ENCODE measurements at regions not wholly inside any gene's neighbourhood (a gene's known extent, or its start where the extent isn't known, plus 50 kb on each side); places are given as distances from the start of the nearest gene placed in this dataset.
"Not testable (repeated sequence)": the region's sequence is repeated elsewhere in the genome, so short reads cannot be mapped to it uniquely, and the experiment has no call there.

DNA sequence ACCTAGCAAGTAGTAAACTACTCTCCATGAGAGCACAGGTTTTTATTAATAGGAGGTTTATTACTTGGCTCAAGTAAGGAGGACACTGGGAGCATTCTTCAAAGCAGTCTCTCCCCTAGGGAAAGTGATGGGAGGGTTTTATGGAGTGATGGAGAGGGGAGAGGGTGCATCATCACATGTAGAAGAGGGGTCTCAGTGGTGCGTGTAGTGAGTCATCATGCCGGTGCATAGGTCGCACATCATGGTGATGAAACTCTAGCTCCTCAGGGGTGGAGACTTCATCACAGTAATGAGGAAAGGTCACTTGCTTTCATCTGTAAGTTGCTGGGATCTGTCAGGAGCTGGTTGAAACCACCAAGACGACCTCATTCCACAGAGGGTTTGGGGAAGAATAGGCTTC is 210.8 kb upstream of the UBL3 start:
- Histone ChIP-seq H3K79me2 (ENCODE audit: low read length) (no peaks in the 10 kb centered on the region), H3K4me2 (ENCODE audit: low read length) (no peak overlapping the region), H4K20me1 (ENCODE audit: insufficient read depth, low read length) (no peaks in the 10 kb centered on the region), H3K9ac (ENCODE audit: low read length) (no peak overlapping the region), H3K27ac (ENCODE audit: low read length) (no peak overlapping the region), H3K36me3 (replicated peaks; ENCODE audit: low read depth, low read length) (no peaks in the 10 kb centered on the region), H2AFZ (ENCODE audit: low read depth, low read length) (no peak overlapping the region), H3K4me1 (ENCODE audit: low read length) (no peaks in the 10 kb centered on the region), H3K4me3 (ENCODE audit: low read length) (no peak overlapping the region), H3K27me3 (ENCODE audit: low read depth, low read length) (no peaks in the 10 kb centered on the region; the same call in 1 of the 2 replicates), H3K9me3 (ENCODE audit: insufficient read depth, low read length) (peaks cover 12% of the 10 kb centered on the region)
- TF ChIP-seq, protein P1, sequence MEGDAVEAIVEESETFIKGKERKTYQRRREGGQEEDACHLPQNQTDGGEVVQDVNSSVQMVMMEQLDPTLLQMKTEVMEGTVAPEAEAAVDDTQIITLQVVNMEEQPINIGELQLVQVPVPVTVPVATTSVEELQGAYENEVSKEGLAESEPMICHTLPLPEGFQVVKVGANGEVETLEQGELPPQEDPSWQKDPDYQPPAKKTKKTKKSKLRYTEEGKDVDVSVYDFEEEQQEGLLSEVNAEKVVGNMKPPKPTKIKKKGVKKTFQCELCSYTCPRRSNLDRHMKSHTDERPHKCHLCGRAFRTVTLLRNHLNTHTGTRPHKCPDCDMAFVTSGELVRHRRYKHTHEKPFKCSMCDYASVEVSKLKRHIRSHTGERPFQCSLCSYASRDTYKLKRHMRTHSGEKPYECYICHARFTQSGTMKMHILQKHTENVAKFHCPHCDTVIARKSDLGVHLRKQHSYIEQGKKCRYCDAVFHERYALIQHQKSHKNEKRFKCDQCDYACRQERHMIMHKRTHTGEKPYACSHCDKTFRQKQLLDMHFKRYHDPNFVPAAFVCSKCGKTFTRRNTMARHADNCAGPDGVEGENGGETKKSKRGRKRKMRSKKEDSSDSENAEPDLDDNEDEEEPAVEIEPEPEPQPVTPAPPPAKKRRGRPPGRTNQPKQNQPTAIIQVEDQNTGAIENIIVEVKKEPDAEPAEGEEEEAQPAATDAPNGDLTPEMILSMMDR (IDR thresholded peaks at IDR 0.05; ENCODE audit: low read depth, low read length) = no peak
- no peak for TF ChIP-seq EZH2phosphoT487 (IDR thresholded peaks at IDR 0.05; ENCODE audit: low read depth)

DNA sequence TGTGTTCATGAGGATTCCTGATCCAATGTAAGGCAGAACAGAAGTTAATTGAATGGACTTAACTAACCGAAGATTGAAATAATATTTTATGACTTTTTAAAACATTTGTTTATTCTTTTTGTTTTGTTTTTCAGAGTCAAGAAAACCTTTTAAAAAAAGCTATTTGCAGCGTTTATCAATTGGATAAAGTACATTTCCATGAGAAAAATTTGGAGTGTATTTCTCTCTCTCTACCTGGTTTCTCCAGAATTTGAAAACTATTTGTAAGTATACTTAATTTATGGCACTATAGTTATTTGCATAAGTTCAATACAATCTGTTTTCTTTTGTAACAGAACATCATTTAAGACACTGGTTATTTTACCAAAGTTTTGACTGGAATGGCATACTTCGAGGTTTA is 208.0 kb upstream of the UBL3 start:
- H2AFZ ChIP-seq (ENCODE audit: low read depth, low read length) = no peak overlapping the region
- H3K36me3 ChIP-seq (replicated peaks; ENCODE audit: low read depth, low read length) = no peaks in the 10 kb centered on the region
- no peak overlapping the region for H3K4me3 ChIP-seq (ENCODE audit: low read length)
- TF ChIP-seq, protein P1 (IDR thresholded peaks at IDR 0.05; ENCODE audit: low read depth, low read length) = no peak
- TF ChIP-seq EZH2phosphoT487 (IDR thresholded peaks at IDR 0.05; ENCODE audit: low read depth) = no peak
- no peak overlapping the region for H3K9ac ChIP-seq (ENCODE audit: low read length)
- no peak overlapping the region for H3K27ac ChIP-seq (ENCODE audit: low read length)
- H3K4me2 ChIP-seq (ENCODE audit: low read length) = no peak overlapping the region
- H4K20me1 ChIP-seq (ENCODE audit: insufficient read depth, low read length) = no peaks in the 10 kb centered on the region
- peaks cover 12% of the 10 kb centered on the region for H3K9me3 ChIP-seq (ENCODE audit: insufficient read depth, low read length)
- no peaks in the 10 kb centered on the region for H3K79me2 ChIP-seq (ENCODE audit: low read length)
- no peaks in the 10 kb centered on the region; the same call in 1 of the 2 replicates for H3K27me3 ChIP-seq (ENCODE audit: low read depth, low read length)
- no peaks in the 10 kb centered on the region for H3K4me1 ChIP-seq (ENCODE audit: low read length)

DNA sequence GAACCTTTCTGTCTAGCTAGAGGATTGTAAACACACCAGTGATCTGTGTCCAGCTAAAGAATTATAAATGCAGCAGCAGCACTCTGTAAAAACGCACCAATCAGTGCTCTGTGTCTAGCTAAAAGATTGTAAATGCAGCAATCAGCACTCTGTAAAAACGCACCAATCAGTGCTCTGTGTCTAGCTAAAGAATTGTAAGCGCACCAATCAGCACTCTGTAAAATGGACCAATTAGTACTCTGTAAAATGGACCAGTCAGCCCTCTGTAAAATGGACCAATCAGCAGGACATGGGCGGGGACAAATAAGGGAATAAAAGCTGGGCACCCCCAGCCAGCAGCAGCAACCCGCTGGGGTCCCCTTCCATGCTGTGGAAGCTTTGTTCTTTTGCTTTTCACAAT is 204.1 kb upstream of the UBL3 start:
- H3K9ac ChIP-seq (ENCODE audit: low read length); H3K27me3 ChIP-seq (ENCODE audit: low read depth, low read length); H4K20me1 ChIP-seq (ENCODE audit: insufficient read depth, low read length); H3K36me3 ChIP-seq (replicated peaks; ENCODE audit: low read depth, low read length); H3K27ac ChIP-seq (ENCODE audit: low read length); H3K4me3 ChIP-seq (ENCODE audit: low read length); H3K79me2 ChIP-seq (ENCODE audit: low read length); H3K4me2 ChIP-seq (ENCODE audit: low read length); H2AFZ ChIP-seq (ENCODE audit: low read depth, low read length): not testable (repeated sequence)
- H3K4me1 ChIP-seq (ENCODE audit: low read length) = peaks cover 12% of the 10 kb centered on the region
- peaks cover 12% of the 10 kb centered on the region for H3K9me3 ChIP-seq (ENCODE audit: insufficient read depth, low read length)

DNA sequence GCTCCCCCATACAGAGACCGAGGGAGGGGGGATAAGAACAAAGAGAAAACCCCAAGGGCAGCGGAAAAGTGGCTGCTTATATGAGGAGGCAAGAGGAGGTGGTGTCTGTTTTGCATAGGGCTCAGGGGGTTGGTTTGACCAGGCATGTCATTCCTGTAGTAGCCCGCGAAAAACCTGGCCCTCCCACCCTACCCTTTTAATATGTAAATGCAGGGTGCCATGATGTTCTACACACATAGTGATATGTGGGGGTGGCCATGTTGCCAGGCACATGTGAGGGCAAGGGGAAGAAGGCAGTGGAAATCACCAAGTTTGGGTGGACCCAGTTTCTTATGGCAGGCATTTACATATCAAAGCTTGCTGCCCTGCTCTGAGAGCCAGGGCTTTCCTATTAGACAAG is 203.5 kb upstream of the UBL3 start:
- H3K27ac ChIP-seq (ENCODE audit: low read length) = no peak overlapping the region
- H3K79me2 ChIP-seq (ENCODE audit: low read length) = no peaks in the 10 kb centered on the region
- H2AFZ ChIP-seq (ENCODE audit: low read depth, low read length) = no peak overlapping the region
- H3K9me3 ChIP-seq (ENCODE audit: insufficient read depth, low read length) = peaks cover 10% of the 10 kb centered on the region
- no peaks in the 10 kb centered on the region for H4K20me1 ChIP-seq (ENCODE audit: insufficient read depth, low read length)
- H3K4me2 ChIP-seq (ENCODE audit: low read length) = no peak overlapping the region
- TF ChIP-seq, protein P1 (IDR thresholded peaks at IDR 0.05; ENCODE audit: low read depth, low read length) = no peak
- TF ChIP-seq EZH2phosphoT487 (IDR thresholded peaks at IDR 0.05; ENCODE audit: low read depth) = no peak
- H3K9ac ChIP-seq (ENCODE audit: low read length) = no peak overlapping the region
- no peak overlapping the region for H3K4me3 ChIP-seq (ENCODE audit: low read length)
- H3K27me3 ChIP-seq (ENCODE audit: low read depth, low read length) = no peaks in the 10 kb centered on the region; the same call in 1 of the 2 replicates
- peaks cover 12% of the 10 kb centered on the region for H3K4me1 ChIP-seq (ENCODE audit: low read length)
- no peaks in the 10 kb centered on the region for H3K36me3 ChIP-seq (replicated peaks; ENCODE audit: low read depth, low read length)

DNA sequence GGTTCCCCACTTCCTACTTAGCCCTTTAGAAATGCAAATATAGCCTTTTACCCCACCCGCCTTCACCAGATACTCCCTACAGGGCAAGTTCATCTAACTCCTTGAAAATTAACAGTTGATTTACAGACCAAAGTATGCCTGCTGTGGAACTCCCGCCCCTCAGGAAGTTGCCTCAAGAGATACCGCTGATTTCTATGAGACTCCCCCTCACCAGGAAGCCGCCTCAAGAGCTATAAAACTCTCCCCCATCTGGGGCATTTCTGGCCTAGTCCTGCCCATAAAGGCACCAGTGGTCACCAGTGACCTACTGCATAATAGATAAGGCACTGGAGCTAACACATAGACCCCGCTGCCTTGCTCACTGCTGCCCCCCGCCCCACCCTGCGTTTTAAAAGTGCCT is 201.7 kb upstream of the UBL3 start:
- Histone ChIP-seq H3K4me1 (ENCODE audit: low read length) (peaks cover 12% of the 10 kb centered on the region), H3K79me2 (ENCODE audit: low read length) (no peaks in the 10 kb centered on the region), H3K4me2 (ENCODE audit: low read length) (peak overlapping the region; percentile 48), H3K27me3 (ENCODE audit: low read depth, low read length) (no peaks in the 10 kb centered on the region; the same call in 1 of the 2 replicates), H3K9me3 (ENCODE audit: insufficient read depth, low read length) (no peaks in the 10 kb centered on the region), H3K27ac (ENCODE audit: low read length) (no peak overlapping the region), H3K36me3 (replicated peaks; ENCODE audit: low read depth, low read length) (no peaks in the 10 kb centered on the region), H3K4me3 (ENCODE audit: low read length) (peak overlapping the region; percentile 17), H3K9ac (ENCODE audit: low read length) (no peak overlapping the region; the same call in 1 of the 2 replicates), H4K20me1 (ENCODE audit: insufficient read depth, low read length) (no peaks in the 10 kb centered on the region), H2AFZ (ENCODE audit: low read depth, low read length) (peak overlapping the region; percentile 86)
- TF ChIP-seq, protein P1 (IDR thresholded peaks at IDR 0.05; ENCODE audit: low read depth, low read length) = peak; percentile 30
- TF ChIP-seq EZH2phosphoT487 (IDR thresholded peaks at IDR 0.05; ENCODE audit: low read depth) = no peak
